ENCODE measurements at regions not wholly inside any gene's neighbourhood (a gene's known extent, or its start where the extent isn't known, plus 50 kb on each side); places are given as distances from the start of the nearest gene placed in this dataset.

GRCh38 chr16:73457851-73458250 lies 409.9 kb upstream of the ZFHX3 start:
- TF ChIP-seq YY1 (IDR thresholded peaks at IDR 0.05; ENCODE audit: low read depth) (no peak), MXI1 (IDR thresholded peaks at IDR 0.05; ENCODE audit: low read depth, low read length) (no peak), CTCF (IDR thresholded peaks at IDR 0.05) (no peak), RAD21 (IDR thresholded peaks at IDR 0.05; ENCODE audit: low read length) (no peak), FOXM1 (IDR thresholded peaks at IDR 0.05; ENCODE audit: low read depth) (no peak), SIN3A (IDR thresholded peaks at IDR 0.05; ENCODE audit: borderline replicate concordance, low read depth, low read length) (no peak), CHD2 (IDR thresholded peaks at IDR 0.05; ENCODE audit: low read length, partially characterized antibody) (no peak), JUND (IDR thresholded peaks at IDR 0.05) (no peak), IRF3 (IDR thresholded peaks at IDR 0.05; ENCODE audit: low read depth, low read length) (no peak), SMC3 (IDR thresholded peaks at IDR 0.05; ENCODE audit: low read depth, low read length) (no peak), EP300 (IDR thresholded peaks at IDR 0.05; ENCODE audit: borderline replicate concordance in 1 of 2, low read depth in 1 of 2, low read length in 1 of 2) (no peak), POLR2AphosphoS5 (IDR thresholded peaks at IDR 0.05; ENCODE audit: low read depth, low read length) (no peak), NFIC (IDR thresholded peaks at IDR 0.05; ENCODE audit: borderline replicate concordance) (no peak)
- TF ChIP-seq, protein P1, sequence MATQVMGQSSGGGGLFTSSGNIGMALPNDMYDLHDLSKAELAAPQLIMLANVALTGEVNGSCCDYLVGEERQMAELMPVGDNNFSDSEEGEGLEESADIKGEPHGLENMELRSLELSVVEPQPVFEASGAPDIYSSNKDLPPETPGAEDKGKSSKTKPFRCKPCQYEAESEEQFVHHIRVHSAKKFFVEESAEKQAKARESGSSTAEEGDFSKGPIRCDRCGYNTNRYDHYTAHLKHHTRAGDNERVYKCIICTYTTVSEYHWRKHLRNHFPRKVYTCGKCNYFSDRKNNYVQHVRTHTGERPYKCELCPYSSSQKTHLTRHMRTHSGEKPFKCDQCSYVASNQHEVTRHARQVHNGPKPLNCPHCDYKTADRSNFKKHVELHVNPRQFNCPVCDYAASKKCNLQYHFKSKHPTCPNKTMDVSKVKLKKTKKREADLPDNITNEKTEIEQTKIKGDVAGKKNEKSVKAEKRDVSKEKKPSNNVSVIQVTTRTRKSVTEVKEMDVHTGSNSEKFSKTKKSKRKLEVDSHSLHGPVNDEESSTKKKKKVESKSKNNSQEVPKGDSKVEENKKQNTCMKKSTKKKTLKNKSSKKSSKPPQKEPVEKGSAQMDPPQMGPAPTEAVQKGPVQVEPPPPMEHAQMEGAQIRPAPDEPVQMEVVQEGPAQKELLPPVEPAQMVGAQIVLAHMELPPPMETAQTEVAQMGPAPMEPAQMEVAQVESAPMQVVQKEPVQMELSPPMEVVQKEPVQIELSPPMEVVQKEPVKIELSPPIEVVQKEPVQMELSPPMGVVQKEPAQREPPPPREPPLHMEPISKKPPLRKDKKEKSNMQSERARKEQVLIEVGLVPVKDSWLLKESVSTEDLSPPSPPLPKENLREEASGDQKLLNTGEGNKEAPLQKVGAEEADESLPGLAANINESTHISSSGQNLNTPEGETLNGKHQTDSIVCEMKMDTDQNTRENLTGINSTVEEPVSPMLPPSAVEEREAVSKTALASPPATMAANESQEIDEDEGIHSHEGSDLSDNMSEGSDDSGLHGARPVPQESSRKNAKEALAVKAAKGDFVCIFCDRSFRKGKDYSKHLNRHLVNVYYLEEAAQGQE (IDR thresholded peaks at IDR 0.05; ENCODE audit: low read depth, low read length) = no peak

All from SK-N-SH (cell line).